ELR (cell line): ENCODE measurements at regions not wholly inside any gene's neighbourhood (a gene's known extent, or its start where the extent isn't known, plus 50 kb on each side); places are given as distances from the start of the nearest gene placed in this dataset.
"Not testable (repeated sequence)": the region's sequence is repeated elsewhere in the genome, so short reads cannot be mapped to it uniquely, and the experiment has no call there.

Experiments
- DNase-seq: peaks from one replicate; pipeline ENCODE4 v3.0.0-alpha.2; 2015; ENCODE audit warnings: low read depth

DNA sequence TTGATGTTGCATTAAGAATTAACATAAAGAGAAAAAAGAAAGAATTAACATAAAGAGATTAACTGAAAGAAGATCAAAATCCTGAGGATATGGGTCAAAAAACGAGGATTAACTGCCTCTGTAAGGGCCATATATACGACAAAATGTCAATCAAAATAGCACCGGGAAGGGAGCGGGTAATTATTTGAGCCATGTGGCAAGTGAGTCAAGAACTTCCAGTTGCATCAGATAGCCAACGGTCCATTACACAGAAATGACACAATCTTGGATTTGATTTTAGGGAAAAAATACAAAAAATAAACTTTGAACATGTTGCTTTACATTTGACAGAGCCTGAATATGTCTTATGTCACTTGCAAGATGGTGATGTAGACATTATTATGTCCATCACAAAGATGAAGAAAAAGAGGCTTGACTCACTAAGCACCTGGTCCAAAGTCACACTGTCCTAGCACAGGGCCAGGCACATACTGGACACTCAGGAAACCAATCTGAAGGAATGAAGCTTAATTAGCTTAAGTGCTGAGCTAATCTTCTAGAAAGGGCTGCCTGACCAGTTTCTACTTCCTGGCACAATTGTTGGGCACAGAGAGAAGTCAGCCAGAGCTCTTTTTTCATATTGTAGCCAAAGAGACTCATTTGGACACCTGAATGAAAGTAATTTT, 273.2 kb upstream of the PAPPA start:
- DNase-seq = no peak

DNA sequence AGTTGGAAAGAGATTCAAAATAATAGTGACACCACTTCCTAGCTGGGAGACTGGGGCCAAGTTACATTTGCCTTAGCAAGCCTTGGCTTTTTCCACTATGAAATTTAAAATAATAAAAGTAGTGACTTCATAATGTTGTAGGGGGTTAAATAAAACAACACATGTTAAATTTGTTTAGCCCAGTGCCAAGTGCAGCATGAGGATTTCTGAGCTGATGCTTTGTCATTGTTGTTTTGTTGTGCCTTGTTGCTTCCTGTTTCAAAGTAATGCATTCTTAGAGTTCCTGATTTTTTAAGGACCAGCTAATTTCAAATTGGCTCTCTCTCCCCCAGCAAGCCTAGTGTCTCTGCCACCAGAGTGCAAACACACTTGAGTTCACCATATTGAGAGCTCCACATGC, 270.7 kb upstream of the PAPPA start:
- peak; percentile 15 for DNase-seq

DNA sequence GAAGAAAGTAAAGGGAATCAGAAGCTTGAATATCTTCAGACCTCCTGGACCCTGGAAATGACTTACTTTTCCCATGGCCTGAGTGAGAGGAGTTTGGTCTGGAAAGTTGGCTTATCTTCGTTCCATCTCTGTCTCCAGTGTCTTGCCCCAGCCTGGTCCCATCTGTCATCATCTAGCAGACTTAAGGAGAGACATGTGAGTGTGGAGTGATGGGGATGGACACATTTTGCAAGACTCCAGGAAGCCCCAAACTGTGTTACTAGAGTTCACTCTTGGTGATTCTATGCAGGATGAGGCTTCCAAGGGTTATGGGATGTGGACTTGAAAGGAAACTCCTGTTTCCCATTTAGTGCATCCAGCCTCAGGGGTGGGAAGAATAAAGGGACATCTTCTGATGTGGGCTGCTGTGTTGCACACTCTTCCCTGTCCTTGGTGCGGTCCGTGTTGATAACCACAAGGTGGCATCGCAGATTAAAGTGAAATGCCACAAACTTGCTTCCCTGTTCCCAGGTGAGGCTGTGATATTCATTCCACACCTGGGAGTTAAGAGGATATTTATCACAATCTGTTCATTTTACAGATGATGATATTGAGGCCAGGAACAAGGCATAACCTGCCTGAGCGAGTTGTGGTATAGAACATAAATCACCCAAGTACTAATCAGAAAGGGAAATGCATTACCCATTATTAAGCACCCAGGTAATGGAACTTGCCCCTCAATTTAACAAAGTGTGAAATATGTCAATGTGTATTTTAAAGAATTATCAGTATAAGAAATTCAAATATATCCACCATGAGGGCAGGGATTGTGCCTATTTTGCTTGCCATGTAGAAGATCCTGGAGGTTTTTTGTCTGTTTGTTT, 269.9 kb upstream of the PAPPA start:
- DNase-seq = peak; percentile 68

DNA sequence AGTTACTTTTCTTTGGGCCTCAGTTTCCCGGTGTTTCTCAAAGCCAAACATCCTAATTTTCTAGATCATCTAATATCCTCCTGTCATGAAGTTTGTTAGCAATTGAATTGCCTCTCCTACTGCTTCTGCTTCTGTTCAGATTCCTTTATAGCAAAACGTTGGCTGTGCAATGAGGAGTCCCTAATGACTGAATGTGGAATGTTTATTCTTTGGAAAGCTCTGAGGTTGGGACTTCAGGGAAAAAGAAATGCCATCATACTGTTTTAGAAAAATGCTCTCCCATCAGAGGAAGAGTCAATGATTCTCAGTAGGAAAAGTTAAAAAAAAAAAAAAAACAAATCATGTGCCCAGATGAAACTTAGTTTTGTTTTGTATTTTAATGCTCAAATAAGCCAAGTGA, 268.7 kb upstream of the PAPPA start:
- no peak for DNase-seq

DNA sequence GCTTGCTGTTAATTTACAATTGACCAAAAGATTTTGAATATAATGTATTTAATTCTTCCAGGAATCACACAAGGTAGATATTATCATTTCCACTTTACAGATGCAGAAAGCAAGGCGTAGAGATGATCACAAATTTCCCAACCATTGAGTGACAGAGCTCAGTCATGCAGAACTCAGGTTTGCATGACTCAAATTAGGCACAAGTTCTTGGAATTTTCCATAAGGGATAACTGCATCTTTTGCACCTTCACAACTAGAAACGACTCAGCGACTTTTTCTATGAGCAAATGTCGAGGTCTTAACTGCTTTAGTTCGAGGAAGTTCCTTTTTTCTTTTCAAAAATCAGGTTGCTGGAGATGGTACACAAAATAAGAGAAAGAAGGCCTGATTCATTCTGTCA, 265.5 kb upstream of the PAPPA start:
- DNase-seq = no peak

DNA sequence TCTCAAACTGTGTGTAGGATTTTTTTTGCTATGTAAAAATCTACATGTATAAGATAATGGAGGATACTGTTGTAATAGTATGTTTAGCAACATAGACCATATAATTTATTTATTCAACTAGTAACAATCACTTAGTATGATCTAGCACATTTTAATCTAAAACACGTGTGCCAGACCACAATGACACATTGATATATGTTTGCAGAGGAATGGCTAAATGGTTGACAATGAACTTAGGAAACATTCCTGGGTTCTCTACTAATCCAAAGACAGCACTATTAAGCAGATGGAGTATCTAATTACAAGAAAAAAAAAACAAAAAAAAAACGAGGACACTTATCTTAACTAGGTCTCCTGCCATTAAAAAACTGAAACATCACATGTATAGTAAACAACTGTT, 261.7 kb upstream of the PAPPA start:
- DNase-seq = peak; percentile 74

DNA sequence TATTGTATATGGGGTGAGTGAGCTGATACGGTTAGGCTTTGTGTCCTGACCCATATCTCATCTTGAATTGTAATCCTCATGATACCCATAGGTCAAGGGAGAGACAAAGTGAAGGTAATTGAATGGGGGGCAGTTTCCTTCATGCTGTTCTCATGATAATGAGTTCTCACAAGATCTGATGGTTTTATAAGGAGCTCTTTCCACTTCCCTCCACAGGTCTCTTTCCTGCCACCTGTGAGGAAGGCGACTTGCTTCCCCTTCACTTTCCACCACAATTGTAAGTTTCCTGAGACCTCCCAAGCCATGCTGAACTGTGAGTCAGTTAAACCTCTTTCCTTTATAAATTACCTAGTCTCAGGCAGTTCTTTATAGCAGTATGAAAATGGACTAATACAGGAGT, 255.1 kb upstream of the PAPPA start:
- not testable (repeated sequence) for DNase-seq

DNA sequence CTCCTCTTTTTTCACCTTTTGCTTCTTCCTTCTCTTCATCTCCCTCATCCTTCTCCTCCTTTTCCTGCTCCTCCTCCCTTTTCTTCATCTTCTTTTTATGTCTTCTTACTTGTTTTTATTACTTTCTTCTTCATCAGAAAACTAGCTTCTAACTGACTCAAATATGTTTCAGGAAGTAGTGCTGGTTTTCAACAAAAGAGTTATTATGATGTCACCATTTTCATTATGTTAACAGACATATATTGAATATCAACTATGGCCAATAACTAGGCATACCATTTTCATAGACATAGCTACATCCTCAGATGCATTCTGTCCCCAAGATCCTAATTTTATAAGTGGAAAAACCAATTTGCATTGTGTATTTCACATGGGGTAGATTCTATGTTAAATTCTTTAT, 252.9 kb upstream of the PAPPA start:
- DNase-seq = no peak

DNA sequence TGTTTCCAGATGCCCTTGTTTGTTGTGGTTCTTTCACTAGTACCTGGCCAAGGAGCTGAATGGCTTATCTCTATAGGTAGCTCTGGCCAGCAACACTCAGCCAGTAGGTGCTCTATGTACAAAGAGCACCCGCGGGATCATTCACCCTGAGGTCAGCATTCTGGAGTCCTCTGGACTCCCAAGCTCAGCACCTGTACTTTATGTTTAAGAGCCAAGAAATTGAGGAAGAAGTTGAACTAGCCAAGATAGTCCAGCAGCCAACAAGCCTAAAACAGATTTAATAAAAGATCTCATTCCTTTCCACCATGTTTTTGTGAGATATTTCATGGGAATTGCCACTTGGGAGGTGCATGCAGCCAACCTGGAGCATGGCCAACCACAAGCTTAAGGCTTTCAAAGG, 242.6 kb upstream of the PAPPA start:
- DNase-seq = no peak

DNA sequence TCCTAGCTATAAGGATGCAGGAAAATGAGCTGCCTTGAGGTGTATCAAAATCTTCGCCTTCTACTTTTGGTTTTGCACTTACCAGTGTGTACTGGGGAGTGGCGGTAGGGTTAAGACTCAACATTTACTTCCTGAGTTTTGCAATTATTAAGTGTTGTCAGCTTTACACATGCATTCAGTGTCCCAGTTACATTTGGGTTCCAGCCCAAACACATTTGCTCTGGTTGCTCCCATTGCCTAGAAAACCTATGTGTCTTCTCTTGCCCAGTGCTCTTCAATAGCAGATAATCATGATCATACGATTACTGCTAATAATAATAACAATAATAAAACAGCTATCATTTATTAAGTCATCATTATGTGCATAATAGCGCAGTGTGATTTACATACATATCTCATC, 241.5 kb upstream of the PAPPA start:
- DNase-seq = no peak

DNA sequence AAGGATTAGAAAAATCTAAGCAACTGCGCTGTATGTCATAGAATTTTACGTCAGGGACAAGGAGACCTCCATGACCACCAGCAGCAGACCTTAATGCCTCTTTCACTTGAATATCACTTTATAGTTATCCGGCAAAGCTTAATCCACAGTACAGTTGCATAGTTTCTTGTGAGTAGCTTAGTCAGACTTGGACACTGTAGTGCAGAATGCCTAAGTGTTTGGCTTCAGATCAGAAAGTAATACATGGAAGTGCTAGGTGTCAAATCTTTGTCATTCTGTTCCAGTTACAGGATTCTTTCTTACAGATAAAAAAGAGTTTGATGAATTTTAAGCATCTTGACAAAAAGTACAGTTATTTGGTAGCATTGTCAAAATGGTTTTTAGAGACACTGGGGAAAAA, 239.9 kb upstream of the PAPPA start:
- no peak for DNase-seq

DNA sequence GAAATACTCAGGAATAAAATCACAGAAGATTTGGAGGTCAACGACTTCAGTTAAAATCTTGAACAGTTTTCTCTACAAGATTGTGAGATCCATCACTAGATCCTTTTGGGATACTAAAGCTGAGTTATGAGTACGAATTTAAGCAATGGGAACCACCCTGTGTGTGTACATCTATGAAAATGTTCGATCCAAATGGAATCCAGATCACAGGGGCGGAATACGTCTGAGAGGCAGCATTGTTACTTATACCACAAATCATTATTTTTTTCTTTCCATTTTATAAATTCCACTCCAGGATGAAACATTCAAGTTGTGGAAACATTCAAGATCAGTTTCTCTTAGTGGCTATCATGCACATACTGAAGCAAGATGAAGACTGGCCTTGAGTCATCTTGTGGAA, 239.3 kb upstream of the PAPPA start:
- DNase-seq = no peak

DNA sequence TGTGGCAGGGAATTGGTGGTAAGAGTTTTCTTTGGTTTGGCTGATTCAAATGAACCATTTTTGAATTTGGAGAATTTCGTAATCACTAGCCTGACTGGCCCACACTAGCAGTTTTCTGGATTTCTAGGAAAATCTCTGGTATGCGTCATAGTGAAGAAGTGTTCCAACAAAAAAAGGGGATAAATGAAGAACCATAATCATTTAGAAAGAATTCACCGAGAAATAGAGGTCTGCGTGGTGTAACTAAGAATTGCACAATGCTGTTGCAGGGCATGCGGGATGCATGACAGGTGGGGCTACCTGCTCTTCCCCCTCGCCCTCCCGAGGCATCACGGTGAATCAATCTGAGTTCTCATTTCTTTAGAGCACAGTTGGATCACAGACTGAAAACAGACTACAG, 232.3 kb upstream of the PAPPA start:
- DNase-seq = peak; percentile 42

DNA sequence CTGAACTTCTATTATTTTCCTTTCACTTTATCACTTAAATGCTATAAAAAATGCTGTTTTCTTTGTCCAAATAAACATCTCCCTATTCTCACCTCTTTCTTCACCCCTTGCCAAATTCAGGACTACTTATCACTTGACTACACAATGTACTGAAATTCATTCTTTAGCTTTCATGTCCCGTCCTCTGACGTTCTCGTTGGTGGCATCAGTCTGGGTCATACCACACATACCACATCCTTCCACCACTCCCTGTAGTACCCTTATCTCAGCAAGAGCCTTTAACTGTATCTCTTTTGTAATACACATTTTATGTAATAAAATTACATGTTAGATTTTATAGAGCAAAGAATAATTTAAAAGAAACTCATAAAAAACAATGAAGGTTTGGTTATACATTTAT, 231.1 kb upstream of the PAPPA start:
- DNase-seq = no peak

DNA sequence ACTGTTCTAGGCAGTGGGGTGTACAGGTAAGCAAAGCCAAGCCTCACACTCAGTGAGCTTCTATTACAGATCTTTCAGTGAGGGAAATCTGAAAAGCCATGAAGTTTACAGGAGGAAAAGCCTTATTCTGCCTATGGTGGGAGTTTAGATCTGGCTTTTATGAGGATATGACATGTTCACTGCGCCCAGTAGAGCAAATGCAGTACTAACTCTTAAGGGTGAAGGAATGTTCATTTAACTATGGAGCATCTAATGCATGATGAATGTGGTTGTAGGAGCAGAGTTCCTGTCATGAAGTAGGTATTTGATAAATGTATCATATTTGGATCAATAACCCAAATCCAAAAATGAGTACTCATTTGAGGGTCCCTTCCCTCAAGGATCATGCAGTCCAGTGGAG, 230.2 kb upstream of the PAPPA start:
- DNase-seq = peak; percentile 26

DNA sequence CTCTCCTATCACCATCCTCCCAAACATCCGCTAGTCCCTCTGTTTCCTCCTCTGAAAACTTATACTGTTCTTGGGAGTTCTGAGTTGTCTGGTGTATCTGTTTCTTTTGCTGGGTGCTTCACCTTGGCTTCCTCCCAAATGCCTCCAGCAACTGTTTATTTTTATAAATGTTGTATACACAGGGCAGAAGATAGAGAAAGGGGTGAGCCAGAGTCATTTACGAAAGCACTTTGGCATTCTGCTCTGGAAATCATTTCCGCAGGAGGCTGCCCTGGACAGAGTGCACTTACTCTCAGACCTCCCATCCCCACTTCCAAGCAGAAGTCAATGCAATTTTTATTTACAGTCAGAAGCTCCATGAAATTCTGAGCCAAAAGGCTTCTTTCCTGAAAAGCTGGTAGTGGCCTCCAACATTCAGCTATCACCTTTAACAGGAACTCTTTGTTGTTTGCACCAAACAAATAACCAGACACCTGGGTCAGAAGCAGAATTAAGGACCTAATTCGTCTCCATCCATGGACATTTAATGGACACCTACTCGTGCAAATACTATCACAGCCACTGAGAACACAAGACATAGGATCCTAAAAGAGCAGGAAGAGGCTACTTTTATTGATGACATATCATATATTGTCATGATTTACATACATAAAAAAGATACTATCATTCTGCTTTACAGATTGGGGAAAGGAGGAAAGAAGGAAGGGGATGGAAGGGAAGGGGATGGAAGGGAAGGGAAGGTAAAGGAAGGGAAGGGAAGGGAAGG, 229.5 kb upstream of the PAPPA start:
- DNase-seq = peak; percentile 92

DNA sequence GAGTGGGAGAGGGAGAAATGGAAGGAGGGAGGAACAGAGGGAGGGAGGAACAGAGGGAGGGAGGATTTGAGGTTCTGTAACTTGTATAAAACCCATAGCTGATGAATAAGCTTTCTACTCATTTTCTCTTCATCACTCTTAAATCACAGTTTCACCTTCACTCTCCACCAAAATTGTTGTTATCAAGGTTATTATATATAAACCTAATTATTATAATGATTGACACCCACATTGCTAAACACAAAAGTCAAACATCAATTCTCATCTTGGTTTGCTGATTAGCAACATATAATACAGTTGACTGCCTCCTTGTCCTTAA, 229.0 kb upstream of the PAPPA start:
- no peak for DNase-seq

DNA sequence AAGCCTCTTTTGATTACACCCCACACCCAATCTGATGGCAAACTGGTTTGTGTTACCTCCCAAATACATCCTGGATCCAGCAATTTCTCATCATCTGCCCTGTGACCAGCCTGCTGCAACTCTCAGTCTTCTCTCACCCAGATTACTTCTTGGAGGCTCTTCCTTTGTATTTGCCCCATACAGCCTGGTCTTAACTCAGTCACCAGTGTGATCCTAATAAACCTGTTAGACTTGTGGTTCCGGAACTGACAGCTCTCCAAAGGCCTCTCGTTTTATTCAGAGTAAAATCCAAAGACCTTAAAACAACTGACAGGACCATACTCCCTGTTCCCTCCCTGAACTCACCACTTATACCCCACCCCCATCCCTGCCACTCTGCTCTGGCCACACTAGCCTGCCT, 228.2 kb upstream of the PAPPA start:
- DNase-seq = no peak

DNA sequence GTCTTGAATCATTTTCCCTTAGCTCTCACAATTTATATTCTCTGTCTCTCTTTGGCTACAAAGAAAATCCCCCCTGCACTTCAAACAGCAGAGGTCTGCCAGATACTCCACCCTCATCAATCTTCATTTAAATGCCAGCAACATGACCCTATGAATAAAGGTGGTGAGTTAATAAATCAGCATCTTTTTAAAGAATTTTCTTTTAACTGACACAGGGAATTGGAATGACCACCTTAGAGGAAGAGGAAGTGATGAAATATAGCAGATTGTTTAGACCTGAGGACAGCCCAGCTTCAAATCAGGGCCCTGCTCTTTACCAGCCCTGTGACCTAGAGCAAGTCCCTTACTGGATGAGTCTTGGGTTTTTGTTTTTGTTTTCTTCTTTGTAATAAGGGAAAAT, 223.1 kb upstream of the PAPPA start:
- DNase-seq = peak; percentile 64

DNA sequence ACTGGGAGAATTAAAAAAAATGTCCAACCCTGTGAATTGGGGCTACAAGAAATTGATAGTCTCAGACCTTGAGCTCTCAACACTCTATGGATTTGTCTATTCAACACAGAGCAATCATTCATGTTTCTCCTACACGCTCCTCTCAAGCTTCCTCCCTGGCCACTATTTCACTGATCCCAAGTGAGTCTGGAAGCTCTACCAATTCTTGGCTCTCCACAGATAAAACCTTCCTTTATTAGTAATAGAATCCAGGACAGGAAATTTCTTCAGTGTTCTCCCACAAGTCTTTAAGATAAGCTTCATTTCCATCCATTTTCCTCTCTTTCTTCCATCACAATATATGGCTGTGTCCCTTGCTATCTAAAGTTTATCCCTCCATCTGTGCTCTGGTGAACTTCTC, 215.1 kb upstream of the PAPPA start:
- DNase-seq = no peak

DNA sequence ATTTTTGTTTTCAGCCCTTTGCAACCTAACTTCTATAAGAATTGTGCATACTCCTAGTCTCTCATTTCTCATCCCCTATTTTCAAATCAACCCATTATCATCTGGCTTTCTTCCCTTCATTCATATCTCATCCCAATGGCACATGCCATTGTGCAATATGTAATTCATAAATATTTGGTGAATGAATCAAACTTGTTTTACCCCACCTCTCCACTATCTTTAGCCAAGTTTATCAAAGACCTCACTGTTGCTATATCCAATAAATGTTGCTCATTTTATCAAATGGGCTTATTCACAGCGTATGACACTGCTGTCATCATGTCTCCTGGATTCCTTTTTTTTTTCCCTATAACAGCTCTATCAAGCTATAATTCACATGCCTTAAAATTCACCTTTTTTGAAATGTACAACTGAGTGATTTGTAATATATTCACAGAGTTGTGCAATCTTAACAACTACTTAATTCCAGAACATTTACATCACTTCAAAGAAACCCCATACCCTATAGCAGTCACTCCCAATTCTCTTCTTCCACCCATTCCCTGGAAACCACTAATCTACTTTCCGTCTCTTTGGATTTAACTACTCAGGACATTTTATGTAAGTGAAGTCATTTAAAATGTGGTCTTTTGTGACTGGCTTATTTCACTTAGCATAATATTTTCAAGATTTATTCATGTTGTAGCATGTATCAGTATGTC, 214.4 kb upstream of the PAPPA start:
- DNase-seq = peak; percentile 79

DNA sequence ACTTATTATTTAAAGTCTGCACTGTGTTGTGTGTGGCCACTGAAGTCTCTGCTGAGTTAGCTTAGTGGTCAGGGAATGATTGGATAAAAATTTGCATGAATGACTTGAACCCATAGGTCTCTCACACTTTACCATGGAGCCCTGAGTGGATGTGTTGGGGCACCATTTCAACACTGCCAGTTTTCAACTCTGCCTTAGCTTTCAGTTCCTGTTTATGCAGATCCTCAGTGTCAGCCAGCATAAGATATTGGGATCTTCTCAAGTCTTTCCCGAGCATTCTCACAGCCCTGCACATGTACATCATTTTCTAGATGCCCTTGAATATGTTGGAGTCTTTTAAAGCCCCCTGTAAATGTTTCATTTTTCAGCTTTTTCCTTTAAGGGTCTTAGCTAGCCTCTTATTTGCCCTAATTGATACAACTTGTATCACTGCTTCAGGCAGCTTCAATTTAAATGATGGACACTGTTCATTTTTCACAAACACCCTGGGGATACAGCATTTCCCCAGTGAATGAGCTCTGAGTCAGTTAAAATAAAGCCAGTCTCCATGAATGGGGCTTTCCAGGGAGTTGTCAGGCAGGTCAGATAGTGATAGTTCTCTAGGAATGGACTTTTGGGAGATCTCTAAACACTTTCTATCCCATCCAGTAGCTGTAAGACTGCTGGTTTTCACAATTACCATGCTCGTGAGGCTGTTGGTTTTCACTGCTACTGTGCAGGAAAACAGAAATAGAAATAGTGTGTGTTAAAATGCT, 211.9 kb upstream of the PAPPA start:
- peak; percentile 77 for DNase-seq
